T47D (cell line): ENCODE measurements at regions not wholly inside any gene's neighbourhood (a gene's known extent, or its start where the extent isn't known, plus 50 kb on each side); places are given as distances from the start of the nearest gene placed in this dataset.

Source experiments
- DNase-seq, 2 experiments: peaks; one replicate each; pipeline versions ENCODE4 v3.0.0 to v3.0.0-alpha.2; 2011 to 2012; ENCODE audit warnings: low read depth in 1 of 2, low spot score in 1 of 2
- JUND ChIP-seq: IDR thresholded peaks from 2 replicates; pipeline ENCODE4 v1.6.1; 2012; ENCODE audit warnings: low read depth
- in situ Hi-C: cut with HindIII; loops from 2 replicates; pipeline ENCODE4 v1.10.0; 2016; ENCODE audit warnings: low sequenced_read_pairs, low pct_unique_long_range_greater_than_20kb

DNA sequence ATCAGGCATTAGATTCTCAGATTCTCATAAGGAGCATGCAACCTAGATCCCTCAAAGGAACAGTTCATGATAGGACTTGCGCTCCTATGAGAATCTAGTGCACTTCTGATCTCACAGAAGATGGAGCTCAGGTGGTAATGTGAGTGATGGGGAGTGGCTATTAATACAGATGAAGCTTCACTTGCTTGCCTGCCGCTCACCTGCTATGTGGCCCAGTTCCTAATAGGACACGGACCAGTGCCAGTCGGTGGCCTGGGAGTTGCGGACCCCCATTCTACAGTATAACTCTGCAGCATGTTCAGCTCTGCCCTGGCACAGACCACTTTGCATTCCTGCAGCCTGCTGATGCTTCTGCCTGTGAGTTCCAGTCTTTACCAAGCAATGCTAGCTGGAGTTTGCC lies 581.3 kb upstream of the KLF4 start:
- TF ChIP-seq JUND, result no peak
- DNase-seq, result no peak
- in situ Hi-C loops, result no loop called here

DNA sequence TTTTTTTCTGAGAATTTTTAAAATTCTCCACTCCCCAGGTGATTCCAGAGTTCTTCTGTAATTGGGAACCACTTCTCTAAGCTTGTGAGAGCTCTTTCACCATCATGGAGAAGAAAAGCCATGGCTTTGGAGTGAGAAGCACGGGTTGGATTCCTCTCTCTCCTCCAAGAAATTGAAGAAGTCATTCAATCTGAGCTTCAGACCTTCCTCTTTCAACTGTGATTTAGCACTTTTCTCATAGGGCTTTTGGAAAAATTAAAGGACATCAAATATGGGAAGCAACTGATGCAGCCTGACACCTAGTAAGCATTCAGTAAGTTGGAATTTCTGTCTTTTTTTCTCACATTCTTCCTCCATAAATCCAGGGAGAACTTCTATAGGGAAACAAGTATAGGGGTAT lies 580.4 kb upstream of the KLF4 start:
- TF ChIP-seq JUND, result no peak
- DNase-seq, result no peak
- in situ Hi-C loops, result no loop called here

DNA sequence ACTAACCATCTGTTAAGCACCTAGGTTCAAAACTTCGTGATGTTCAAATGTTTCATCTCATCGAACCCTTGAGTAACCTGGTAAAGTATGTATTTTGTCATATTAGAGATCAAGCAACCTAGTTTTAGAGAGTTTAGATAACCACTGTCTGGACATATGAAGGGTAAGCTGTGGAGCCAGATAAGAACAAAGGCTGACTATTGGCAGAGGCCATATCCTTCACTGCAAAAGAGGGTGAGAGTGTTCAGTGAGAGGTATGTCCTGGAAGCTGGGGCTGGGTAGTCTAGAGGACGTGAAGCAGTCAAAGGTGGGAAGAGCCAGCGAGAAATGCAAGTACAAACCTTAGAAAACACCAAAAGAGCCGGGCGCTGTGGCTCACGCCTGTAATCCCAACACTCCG lies 573.1 kb upstream of the KLF4 start:
- no peak for DNase-seq
- in situ Hi-C loops, result no loop called here
- no peak for TF ChIP-seq JUND

DNA sequence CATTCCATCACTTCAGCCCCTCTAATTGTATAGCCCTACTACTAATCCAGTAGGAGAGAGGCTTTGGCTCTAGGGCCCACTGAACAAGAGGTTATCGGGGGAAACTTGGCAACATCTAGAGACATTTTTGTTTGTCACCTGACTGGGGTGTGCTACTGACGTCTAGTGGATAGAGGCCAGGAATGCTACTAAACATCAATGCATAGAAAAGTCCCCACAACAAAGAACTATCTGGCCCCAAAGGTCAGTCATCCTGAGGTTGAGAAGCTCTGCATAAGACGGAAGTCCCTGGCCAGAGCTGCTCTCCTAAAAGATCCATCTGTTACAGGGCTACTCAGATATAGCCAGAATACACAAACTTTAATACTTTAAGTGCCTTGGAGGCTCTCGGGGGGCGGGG lies 570.6 kb upstream of the KLF4 start:
- in situ Hi-C loops, result no loop called here
- DNase-seq, result no peak
- TF ChIP-seq JUND, result no peak

DNA sequence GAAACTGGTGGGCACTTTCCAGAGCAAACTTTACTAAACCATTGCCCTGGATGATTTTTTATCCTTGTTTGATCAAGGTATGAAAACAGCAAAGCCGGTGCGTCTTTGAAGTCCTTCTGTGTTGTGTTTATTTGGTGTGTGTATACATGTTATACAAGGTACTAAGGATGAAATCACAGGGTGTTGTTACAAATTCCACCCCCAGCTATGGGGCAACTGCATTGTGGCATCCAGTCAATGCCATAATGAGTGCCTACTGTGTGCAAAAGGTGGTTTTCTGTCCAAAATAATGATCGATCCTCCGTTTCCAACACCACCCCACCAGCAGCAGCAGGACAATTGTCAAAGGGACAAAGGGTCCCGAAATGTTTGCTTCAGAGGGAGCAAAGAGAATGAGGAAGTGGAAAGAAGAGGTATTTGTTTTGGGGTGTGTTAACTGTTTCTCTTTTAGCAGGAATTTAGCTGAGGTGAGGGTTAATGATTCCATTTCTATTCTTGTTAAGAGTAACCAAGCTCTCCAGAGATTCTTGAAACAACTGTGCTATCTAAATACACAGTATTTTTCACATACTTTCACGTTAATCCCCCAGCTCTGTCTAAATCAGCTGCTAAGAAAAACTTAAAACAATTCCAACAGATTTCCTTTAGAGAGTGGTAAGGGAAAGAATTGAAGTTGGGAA lies 568.7 kb upstream of the KLF4 start:
- no peak for TF ChIP-seq JUND
- no peak for DNase-seq
- in situ Hi-C loops, result no loop called here

DNA sequence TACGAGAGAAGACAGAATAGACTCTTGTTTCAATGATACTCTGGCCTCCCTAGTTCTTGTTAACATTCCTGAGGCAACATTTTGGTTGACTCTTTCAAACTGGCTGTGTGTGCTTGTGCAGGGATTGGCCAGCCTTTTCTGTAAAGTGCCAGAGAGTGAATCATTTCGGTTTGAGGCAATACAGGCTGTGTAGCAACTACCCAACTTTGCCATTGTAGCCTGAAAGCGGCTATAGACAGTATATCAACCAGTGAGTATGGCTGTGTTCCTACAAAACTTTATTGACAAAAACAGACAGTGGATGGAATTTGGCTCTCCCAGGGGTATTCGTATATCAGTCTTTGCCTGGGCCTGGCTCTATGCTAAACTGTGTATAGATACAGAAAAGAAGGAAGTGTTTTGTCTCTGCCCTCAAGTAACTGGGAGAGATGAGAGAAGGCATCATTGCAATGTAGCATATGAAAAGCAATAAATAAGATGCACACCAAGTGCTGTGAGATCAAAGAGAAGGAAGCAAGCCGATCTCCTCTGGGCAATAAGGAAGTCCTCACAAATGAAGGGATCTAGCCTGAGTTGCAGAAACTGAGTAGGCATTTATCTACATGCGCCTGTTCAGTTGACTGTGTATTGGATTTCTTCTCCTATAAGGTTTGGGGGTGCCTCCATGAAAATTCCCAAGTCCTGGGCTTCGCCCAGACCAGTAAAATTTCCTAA lies 568.0 kb upstream of the KLF4 start:
- in situ Hi-C loops, result no loop called here
- DNase-seq, result peak; percentile 29 to 77
- TF ChIP-seq JUND, result no peak

DNA sequence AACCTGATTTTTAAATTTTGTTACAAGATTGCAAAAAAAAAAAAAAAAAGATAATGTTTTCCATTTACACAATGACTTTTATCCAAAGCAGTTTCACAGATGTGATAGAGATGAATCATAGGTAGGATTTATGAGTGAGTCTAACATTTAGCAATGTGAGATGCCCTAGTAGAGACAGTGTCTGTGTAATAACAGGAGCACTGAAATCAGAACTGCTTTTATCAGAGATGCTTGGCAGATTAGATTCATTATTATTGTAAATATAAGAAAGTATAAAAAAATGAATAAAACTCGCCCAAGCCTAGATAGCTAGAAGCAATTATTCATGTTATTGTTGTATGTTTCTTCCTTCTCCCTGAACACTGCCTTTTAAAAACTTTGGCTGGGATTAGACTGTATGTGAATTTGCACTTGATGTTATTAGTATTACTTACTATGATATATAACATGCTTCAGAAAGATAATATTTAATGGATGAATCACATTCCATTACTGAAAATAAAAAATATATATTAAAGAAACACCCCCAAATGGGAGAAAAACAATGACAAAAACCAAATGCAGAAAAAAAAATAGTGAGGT lies 567.3 kb upstream of the KLF4 start:
- TF ChIP-seq JUND, result no peak
- in situ Hi-C loops, result no loop called here
- no peak for DNase-seq

DNA sequence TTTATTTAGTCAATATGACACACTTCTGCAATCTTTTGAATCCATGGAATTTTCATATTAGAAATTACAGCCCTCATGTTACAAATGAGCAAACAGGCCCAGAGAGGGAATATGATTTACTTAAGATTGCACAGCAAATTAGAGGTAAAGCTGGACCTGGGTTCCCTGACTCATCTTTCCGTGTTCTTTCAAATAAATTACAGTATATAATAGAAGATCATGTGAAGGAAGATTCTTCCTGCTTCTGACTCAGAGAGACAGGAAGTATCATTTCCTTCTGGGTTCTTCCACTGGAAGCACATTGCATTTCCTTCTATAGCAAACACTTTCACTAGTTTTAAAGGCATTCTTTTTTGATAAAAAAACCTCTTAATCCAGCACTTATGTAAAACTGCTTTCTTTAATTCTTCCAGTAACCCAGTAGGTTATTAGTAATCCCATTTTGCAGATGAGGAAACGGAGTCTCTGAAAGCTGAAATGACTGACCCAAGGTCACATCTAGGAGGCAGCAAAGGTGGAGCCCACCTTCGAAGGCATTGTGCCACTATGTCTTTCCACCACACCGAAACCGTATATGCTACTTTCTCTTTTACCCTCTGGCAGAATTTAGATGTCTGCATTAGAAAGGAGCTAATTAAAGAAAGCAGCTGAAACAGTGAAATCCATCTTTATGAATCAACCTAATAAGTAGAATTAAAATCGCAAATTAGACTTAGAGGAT lies 566.7 kb upstream of the KLF4 start:
- DNase-seq, result no peak
- TF ChIP-seq JUND, result no peak
- in situ Hi-C loops, result no loop called here

DNA sequence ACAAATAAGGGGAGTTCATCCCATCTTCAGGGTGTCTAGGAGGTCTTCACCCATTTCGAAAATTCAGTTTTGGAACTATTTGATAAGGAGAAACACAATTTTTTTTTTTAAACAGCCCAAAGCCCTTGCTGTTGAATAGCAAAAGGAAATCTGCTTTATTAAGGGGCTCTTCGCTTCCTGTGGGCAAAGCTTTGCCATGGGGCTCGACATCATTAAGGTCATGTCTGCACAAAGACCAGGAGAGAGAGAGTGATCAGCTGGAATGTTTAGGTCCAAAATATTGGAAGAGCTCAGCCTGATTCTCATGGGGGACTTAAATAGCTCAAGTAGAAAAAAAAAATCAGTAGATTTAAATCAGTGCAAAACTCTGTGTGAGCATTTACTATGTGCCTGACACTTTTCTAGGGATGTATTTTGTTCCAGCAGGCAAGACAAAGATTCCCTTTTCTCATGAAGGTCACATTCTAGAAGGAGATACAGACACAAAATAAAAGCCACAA lies 564.6 kb upstream of the KLF4 start:
- in situ Hi-C loops, result no loop called here
- DNase-seq, result no peak
- TF ChIP-seq JUND, result no peak

DNA sequence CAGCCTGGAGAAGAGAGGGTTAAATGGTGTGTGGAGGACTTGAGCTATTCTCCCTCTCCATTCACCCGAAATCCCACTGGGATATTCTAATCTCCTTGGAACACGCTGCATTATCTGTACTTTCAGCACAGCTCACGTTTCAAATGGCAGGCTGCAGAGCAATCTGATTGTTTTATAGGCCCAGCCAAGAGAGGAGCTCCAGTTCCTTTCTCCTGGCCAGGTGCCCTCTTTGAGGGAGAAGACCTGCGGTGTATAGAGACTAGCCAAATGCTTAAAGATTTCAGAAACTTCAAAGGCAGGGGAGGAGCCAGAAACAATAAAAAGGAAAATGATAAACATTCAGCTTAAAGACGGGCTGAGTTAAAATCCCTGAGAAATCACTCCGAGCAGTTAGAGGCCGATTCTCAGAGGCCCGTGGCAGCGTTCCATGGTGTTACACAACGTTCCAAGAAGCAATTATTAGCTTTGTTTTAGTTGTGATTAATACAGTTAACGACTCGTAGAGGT lies 564.0 kb upstream of the KLF4 start:
- no peak for TF ChIP-seq JUND
- DNase-seq, result no peak
- in situ Hi-C loops, result no loop called here

DNA sequence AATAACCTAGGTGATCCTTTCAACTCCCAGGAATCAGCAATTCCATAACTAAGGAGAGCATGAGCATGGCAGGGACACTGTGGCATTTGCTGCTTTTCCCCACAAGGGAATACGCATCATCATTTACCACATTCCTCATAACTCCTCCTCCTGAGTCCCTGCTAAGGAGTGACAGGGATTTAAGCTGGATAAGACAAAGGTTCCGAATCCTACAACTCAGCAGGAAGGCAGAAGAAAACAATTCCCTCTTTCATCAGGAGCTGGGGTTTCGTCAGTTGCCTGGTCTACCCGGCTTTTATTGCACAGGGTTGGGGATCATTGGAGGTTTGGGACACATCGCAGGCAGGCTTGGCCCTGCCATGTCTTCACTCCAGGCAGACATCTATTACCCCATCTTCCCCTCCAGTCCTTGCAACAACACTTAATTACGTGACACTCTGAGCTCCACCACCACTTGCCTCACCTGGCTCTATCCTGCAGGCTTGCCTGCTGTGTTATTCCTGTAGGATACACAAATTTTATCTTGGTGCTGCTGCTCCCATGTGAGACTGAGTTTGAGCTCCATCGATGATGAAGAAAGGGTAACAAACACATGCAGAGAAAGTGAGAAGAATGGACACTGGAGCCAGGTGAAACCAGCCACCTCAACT lies 563.0 kb upstream of the KLF4 start:
- TF ChIP-seq JUND, result no peak
- no peak for DNase-seq
- in situ Hi-C loops, result no loop called here

DNA sequence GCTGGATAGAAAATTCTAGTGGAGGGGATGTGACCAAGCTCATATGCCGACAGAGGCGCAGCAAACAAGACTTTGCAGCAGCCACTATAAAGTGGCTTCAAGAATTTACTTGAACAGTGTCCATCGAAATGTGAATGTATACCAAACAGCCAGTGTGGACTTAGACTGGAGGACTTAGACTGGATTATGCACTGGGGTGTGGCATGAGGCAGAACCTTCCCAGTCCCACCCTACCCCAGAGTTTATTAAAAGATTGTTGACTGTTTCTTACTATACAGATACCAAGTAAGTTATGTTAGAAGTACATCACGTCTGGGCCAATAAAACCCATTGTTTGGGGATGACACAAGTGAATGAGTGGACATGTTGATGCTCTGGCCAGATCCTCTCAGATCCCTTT lies 561.3 kb upstream of the KLF4 start:
- DNase-seq, result no peak
- in situ Hi-C loops, result no loop called here
- TF ChIP-seq JUND, result no peak
